HL-60 (cell line): ENCODE measurements at regions not wholly inside any gene's neighbourhood (a gene's known extent, or its start where the extent isn't known, plus 50 kb on each side); places are given as distances from the start of the nearest gene placed in this dataset.

Experiments used
- DNase-seq, 2 experiments: peaks; one replicate each; pipeline ENCODE4 v3.0.0-alpha.2; 2010 to 2020; ENCODE audit warnings: low read depth in 1 of 2, low spot score in 1 of 2
- H3K27ac ChIP-seq: fragments of 250-450 bp; sonication (Bioruptor Pico); replicated peaks from 2 replicates; pipeline ENCODE4 v1.5.1; 2020; ENCODE audit warnings: mild to moderate bottlenecking, moderate library complexity
- H3K27me3 ChIP-seq: fragments of 250-450 bp; sonication (Bioruptor Pico); 2 replicates; pipeline ENCODE4 v1.5.1; 2021; ENCODE audit warnings: mild to moderate bottlenecking, moderate library complexity; ENCODE audit not compliant: insufficient read depth, poor library complexity, severe bottlenecking
- H3K4me3 ChIP-seq: replicated peaks from 2 replicates; pipeline ENCODE4 v1.5.1; 2011; ENCODE audit warnings: mild to moderate bottlenecking, control low read depth, low read length; ENCODE audit not compliant: insufficient read depth
- GABPA ChIP-seq: IDR thresholded peaks from 2 replicates; pipeline ENCODE4 v1.6.1; 2012; ENCODE audit warnings: low read depth
- POLR2AphosphoS5 ChIP-seq: IDR thresholded peaks from 2 replicates; pipeline ENCODE4 v1.6.1; 2012; ENCODE audit warnings: low read depth
- SPI1 ChIP-seq: IDR thresholded peaks from 2 replicates; pipeline ENCODE4 v1.6.1; 2012; ENCODE audit warnings: low read depth, mild to moderate bottlenecking, borderline replicate concordance
- TF ChIP-seq, protein P1 (sequence below): IDR thresholded peaks from one replicate; pipeline ENCODE4 v1.5.1; 2011; ENCODE audit warnings: low read length, control low read depth, inconsistent platforms; ENCODE audit not compliant: insufficient read depth
- TF ChIP-seq, protein P2 (sequence below): IDR thresholded peaks from 2 replicates; pipeline ENCODE4 v1.6.1; 2012; ENCODE audit warnings: low read depth; ENCODE audit not compliant: insufficient replicate concordance

DNA sequence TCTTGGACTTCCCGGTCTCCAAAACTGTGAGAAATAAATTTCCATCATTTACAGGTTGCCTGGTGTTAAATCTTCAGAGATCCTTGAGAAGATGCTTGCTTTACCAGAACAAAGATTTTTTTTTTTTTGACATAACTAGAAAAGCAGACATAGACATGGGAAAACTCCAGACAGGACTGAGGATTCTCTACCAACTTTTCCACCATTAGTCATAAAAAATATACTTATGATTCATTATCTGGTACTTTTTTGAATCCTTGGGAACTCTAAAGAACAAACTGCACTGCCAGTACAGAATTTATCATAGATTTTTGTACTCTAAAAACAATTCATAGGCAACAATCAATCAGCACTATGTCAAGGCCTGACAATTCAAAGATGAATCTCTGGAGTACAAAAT is 487.6 kb downstream of the EFNB2 start:
- no peaks in the 10 kb centered on the region for H3K27me3 ChIP-seq
- H3K4me3 ChIP-seq, result no peak overlapping the region
- no peak overlapping the region for H3K27ac ChIP-seq
- DNase-seq, result no peak
- TF ChIP-seq, protein P1, sequence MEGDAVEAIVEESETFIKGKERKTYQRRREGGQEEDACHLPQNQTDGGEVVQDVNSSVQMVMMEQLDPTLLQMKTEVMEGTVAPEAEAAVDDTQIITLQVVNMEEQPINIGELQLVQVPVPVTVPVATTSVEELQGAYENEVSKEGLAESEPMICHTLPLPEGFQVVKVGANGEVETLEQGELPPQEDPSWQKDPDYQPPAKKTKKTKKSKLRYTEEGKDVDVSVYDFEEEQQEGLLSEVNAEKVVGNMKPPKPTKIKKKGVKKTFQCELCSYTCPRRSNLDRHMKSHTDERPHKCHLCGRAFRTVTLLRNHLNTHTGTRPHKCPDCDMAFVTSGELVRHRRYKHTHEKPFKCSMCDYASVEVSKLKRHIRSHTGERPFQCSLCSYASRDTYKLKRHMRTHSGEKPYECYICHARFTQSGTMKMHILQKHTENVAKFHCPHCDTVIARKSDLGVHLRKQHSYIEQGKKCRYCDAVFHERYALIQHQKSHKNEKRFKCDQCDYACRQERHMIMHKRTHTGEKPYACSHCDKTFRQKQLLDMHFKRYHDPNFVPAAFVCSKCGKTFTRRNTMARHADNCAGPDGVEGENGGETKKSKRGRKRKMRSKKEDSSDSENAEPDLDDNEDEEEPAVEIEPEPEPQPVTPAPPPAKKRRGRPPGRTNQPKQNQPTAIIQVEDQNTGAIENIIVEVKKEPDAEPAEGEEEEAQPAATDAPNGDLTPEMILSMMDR, result no peak
- TF ChIP-seq POLR2AphosphoS5 (no peak), GABPA (no peak), SPI1 (no peak)
- TF ChIP-seq, protein P2, sequence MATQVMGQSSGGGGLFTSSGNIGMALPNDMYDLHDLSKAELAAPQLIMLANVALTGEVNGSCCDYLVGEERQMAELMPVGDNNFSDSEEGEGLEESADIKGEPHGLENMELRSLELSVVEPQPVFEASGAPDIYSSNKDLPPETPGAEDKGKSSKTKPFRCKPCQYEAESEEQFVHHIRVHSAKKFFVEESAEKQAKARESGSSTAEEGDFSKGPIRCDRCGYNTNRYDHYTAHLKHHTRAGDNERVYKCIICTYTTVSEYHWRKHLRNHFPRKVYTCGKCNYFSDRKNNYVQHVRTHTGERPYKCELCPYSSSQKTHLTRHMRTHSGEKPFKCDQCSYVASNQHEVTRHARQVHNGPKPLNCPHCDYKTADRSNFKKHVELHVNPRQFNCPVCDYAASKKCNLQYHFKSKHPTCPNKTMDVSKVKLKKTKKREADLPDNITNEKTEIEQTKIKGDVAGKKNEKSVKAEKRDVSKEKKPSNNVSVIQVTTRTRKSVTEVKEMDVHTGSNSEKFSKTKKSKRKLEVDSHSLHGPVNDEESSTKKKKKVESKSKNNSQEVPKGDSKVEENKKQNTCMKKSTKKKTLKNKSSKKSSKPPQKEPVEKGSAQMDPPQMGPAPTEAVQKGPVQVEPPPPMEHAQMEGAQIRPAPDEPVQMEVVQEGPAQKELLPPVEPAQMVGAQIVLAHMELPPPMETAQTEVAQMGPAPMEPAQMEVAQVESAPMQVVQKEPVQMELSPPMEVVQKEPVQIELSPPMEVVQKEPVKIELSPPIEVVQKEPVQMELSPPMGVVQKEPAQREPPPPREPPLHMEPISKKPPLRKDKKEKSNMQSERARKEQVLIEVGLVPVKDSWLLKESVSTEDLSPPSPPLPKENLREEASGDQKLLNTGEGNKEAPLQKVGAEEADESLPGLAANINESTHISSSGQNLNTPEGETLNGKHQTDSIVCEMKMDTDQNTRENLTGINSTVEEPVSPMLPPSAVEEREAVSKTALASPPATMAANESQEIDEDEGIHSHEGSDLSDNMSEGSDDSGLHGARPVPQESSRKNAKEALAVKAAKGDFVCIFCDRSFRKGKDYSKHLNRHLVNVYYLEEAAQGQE, result no peak

- DNase-seq, result no peak
- Histone ChIP-seq H3K27me3 (no peaks in the 10 kb centered on the region), H3K27ac (no peak overlapping the region), H3K4me3 (no peak overlapping the region)
- TF ChIP-seq SPI1 (no peak), POLR2AphosphoS5 (no peak), GABPA (no peak)
- TF ChIP-seq, protein P1, result no peak
- TF ChIP-seq, protein P2, result no peak
These were observed 492.4 kb downstream of the EFNB2 start for GRCh38 chr13:106042996-106043581.

DNA sequence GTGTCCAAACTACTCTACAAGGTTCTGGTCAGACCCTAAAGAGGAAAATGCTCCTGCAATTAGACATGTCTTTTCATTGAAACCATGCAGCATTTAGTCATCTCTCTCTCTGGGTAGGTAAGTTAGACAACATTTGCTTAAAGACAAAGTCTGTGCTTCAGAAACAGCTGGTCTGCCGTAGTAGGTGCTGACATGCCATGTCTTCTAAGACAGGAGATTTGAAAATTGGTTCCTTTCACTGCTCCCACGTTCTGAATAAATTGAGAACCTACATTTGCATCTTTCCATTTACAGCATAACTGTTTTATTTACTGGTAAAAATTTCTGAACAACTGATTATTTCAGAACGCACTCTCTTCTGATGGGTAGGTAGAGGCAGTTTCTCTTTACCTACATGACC is 494.0 kb downstream of the EFNB2 start:
- DNase-seq, result no peak
- H3K27me3 ChIP-seq, result no peaks in the 10 kb centered on the region
- no peak overlapping the region for H3K27ac ChIP-seq
- TF ChIP-seq, protein P2, result no peak
- H3K4me3 ChIP-seq, result no peak overlapping the region
